ENCODE measurements at regions not wholly inside any gene's neighbourhood (a gene's known extent, or its start where the extent isn't known, plus 50 kb on each side); places are given as distances from the start of the nearest gene placed in this dataset.

GRCh38 chr4:160795216-160795615, 1368.6 kb downstream of the FSTL5 start:
- H3K4me1 ChIP-seq: no peaks in the 10 kb centered on the region
- intact Hi-C loops (cut with DNase I; ENCODE audit: low total_unique reads) (no loop called here), in situ Hi-C loops (cut with MboI; ENCODE audit: low pct_ligation_motif_present in 1 of 4, low pct_unique_long_range_greater_than_20kb in 1 of 4, low sequenced_read_pairs in 3 of 4) (no loop called here)
- H3K9me3 ChIP-seq: no peaks in the 10 kb centered on the region
- H3K4me3 ChIP-seq: no peak overlapping the region
- DNase-seq: no peak
- H3K36me3 ChIP-seq: no peaks in the 10 kb centered on the region
- TF ChIP-seq, protein P1, sequence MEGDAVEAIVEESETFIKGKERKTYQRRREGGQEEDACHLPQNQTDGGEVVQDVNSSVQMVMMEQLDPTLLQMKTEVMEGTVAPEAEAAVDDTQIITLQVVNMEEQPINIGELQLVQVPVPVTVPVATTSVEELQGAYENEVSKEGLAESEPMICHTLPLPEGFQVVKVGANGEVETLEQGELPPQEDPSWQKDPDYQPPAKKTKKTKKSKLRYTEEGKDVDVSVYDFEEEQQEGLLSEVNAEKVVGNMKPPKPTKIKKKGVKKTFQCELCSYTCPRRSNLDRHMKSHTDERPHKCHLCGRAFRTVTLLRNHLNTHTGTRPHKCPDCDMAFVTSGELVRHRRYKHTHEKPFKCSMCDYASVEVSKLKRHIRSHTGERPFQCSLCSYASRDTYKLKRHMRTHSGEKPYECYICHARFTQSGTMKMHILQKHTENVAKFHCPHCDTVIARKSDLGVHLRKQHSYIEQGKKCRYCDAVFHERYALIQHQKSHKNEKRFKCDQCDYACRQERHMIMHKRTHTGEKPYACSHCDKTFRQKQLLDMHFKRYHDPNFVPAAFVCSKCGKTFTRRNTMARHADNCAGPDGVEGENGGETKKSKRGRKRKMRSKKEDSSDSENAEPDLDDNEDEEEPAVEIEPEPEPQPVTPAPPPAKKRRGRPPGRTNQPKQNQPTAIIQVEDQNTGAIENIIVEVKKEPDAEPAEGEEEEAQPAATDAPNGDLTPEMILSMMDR (IDR thresholded peaks at IDR 0.05): no peak
- TF ChIP-seq EP300 (IDR thresholded peaks at IDR 0.05; ENCODE audit: low read depth): no peak
- TF ChIP-seq POLR2A (IDR thresholded peaks at IDR 0.05): no peak
- no peak for TF ChIP-seq POLR2AphosphoS5 (IDR thresholded peaks at IDR 0.05)
- H3K27me3 ChIP-seq: no peaks in the 10 kb centered on the region
- no peak overlapping the region for H3K27ac ChIP-seq

- Histone ChIP-seq H3K4me3 (no peak overlapping the region), H3K27ac (no peak overlapping the region), H3K36me3 (no peaks in the 10 kb centered on the region), H3K9me3 (no peaks in the 10 kb centered on the region), H3K27me3 (no peaks in the 10 kb centered on the region), H3K4me1 (no peaks in the 10 kb centered on the region)
- TF ChIP-seq, protein P1 (IDR thresholded peaks at IDR 0.05): no peak
- TF ChIP-seq POLR2AphosphoS5 (IDR thresholded peaks at IDR 0.05) (no peak), EP300 (IDR thresholded peaks at IDR 0.05; ENCODE audit: low read depth) (no peak), POLR2A (IDR thresholded peaks at IDR 0.05) (no peak)
- intact Hi-C loops (cut with DNase I; ENCODE audit: low total_unique reads) (no loop called here), in situ Hi-C loops (cut with MboI; ENCODE audit: low pct_ligation_motif_present in 1 of 4, low pct_unique_long_range_greater_than_20kb in 1 of 4, low sequenced_read_pairs in 3 of 4) (no loop called here)
- no peak for DNase-seq
Observed at GRCh38 chr4:160808174-160808573, 1355.6 kb downstream of the FSTL5 start.

DNA sequence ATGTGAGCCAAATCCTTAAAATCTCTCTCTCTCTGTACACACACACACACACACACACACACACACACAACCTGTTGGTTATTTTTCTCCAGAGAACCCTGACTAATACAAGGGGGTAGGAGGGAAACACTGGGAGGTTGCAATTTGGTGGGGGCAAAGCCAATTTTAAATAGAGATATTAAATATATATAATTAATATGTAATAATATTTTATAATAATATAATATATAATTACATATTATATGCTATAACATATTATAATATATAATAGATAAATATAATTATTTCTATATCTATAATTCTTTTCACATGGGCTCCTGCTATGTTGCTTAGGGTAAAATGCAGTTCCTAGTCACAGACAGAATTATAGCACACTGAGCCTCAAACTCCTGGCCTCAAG, 1354.2 kb downstream of the FSTL5 start:
- Histone ChIP-seq H3K36me3 (no peaks in the 10 kb centered on the region), H3K27me3 (no peaks in the 10 kb centered on the region), H3K27ac (no peak overlapping the region), H3K4me1 (no peaks in the 10 kb centered on the region), H3K4me3 (no peak overlapping the region), H3K9me3 (no peaks in the 10 kb centered on the region)
- in situ Hi-C loops (cut with MboI; ENCODE audit: low pct_ligation_motif_present in 1 of 4, low pct_unique_long_range_greater_than_20kb in 1 of 4, low sequenced_read_pairs in 3 of 4): no loop called here
- intact Hi-C loops (cut with DNase I; ENCODE audit: low total_unique reads): no loop called here
- no peak for TF ChIP-seq EP300 (IDR thresholded peaks at IDR 0.05; ENCODE audit: low read depth)
- DNase-seq: no peak

GRCh38 chr4:160810424-160810823, 1353.4 kb downstream of the FSTL5 start:
- 29 to 56% methylated on average over 1 of the region's 1 CpG for WGBS, 2 donors (ENCODE audit: low coverage in 1 of 2)
- no peak for TF ChIP-seq EP300 (IDR thresholded peaks at IDR 0.05; ENCODE audit: low read depth)
- TF ChIP-seq POLR2AphosphoS5 (IDR thresholded peaks at IDR 0.05): no peak
- TF ChIP-seq, protein P1 (IDR thresholded peaks at IDR 0.05): no peak
- no peak for TF ChIP-seq POLR2A (IDR thresholded peaks at IDR 0.05)
- no peaks in the 10 kb centered on the region for H3K27me3 ChIP-seq
- H3K27ac ChIP-seq: no peak overlapping the region
- intact Hi-C loops (cut with DNase I; ENCODE audit: low total_unique reads) (no loop called here), in situ Hi-C loops (cut with MboI; ENCODE audit: low pct_ligation_motif_present in 1 of 4, low pct_unique_long_range_greater_than_20kb in 1 of 4, low sequenced_read_pairs in 3 of 4) (no loop called here)
- no peak for DNase-seq
- H3K4me3 ChIP-seq: no peak overlapping the region
- no peaks in the 10 kb centered on the region for H3K4me1 ChIP-seq
- no peaks in the 10 kb centered on the region for H3K9me3 ChIP-seq
- H3K36me3 ChIP-seq: no peaks in the 10 kb centered on the region

GRCh38 chr4:160810941-160811340, 1352.9 kb downstream of the FSTL5 start:
- no peaks in the 10 kb centered on the region for H3K27me3 ChIP-seq
- H3K4me1 ChIP-seq: no peaks in the 10 kb centered on the region
- H3K27ac ChIP-seq: no peak overlapping the region
- no peak overlapping the region for H3K4me3 ChIP-seq
- no peaks in the 10 kb centered on the region for H3K36me3 ChIP-seq
- no peak for TF ChIP-seq POLR2AphosphoS5 (IDR thresholded peaks at IDR 0.05)
- no peak for TF ChIP-seq EP300 (IDR thresholded peaks at IDR 0.05; ENCODE audit: low read depth)
- no peak for TF ChIP-seq POLR2A (IDR thresholded peaks at IDR 0.05)
- TF ChIP-seq, protein P1 (IDR thresholded peaks at IDR 0.05): no peak
- H3K9me3 ChIP-seq: no peaks in the 10 kb centered on the region
- DNase-seq: no peak
- intact Hi-C loops (cut with DNase I; ENCODE audit: low total_unique reads) (no loop called here), in situ Hi-C loops (cut with MboI; ENCODE audit: low pct_ligation_motif_present in 1 of 4, low pct_unique_long_range_greater_than_20kb in 1 of 4, low sequenced_read_pairs in 3 of 4) (no loop called here)
- WGBS, 2 donors (ENCODE audit: low coverage in 1 of 2): 75 to 83% methylated on average over 1 of the region's 1 CpG
